ENCODE measurements at regions not wholly inside any gene's neighbourhood (a gene's known extent, or its start where the extent isn't known, plus 50 kb on each side); places are given as distances from the start of the nearest gene placed in this dataset. TPM values are rescaled to one million over a fixed set of nuclear protein-coding genes. Genes with fewer than 3 reads are reported as not detected.
"Not testable (repeated sequence)": the region's sequence is repeated elsewhere in the genome, so short reads cannot be mapped to it uniquely, and the experiment has no call there.

- not testable (repeated sequence) for FAIRE-seq; DNase-seq (ENCODE audit: low spot score in 2 of 2)
Observed at GRCh38 chr4:49573666-49574215, 587.7 kb downstream of the CWH43 start.

GRCh38 chr4:49575250-49575649, 589.2 kb downstream of the CWH43 start:
- not testable (repeated sequence) for FAIRE-seq; DNase-seq (ENCODE audit: low spot score in 2 of 2)

DNA sequence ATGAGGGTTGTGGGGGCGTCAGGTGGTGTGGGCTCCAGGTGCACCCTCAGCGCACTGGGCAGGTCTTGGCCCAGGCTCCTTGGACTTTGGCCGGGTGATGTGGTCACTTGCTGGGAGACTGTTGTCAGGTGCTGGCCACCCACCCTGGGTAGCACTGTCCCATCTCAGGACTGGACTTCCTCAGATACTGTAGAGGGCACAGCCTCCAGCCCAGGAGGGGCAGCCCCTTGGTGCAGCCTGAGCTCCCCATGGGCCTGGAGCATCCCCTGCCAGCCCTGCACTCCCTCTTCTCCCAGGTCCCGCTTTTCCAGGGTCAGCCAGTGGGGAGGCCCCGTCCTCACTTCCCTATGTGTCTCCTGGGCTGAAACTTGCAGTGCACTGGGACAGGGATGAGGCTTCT, 592.3 kb downstream of the CWH43 start:
- FAIRE-seq; DNase-seq (ENCODE audit: low spot score in 2 of 2): not testable (repeated sequence)

DNA sequence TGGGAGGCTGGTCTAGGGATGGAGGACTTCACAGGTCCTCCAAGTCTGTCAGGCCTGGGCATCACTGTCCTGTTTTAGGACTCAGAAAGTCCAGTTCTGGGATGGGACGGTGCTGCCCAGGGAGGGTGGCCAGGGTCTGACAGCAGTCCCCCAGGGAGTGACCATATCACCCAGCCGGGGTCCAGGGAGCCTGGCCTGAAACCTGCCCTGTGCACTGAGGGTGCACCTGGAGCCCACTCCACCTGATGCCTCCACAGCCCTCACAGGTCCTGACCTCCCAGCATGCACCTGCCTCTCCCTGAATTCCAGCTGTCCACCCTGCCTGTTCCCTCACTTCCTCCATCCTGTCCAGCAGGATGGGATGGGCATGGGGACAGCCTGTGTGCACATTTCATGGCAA, 592.8 kb downstream of the CWH43 start:
- not testable (repeated sequence) for DNase-seq (ENCODE audit: low spot score in 2 of 2); FAIRE-seq

DNA sequence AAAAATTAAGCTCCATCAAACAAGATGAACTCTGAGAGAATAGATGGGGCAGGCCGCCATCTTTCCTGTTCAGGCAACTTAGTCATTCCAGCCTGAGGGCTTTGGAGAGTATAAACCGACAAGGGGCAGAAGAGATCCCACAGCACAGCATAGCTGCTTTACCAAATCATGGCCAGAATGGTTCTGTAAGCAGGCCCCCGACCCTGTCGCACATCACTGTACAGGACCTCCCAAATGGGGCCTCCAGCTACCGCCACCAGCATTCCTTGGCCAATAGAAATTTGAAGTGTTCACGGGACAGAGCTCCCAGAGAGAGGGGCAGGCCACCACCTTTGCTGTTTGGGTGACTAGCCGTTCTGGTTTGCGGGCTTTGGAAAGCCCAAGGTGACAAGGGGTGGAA, 594.1 kb downstream of the CWH43 start:
- DNase-seq (ENCODE audit: low spot score in 2 of 2); FAIRE-seq: not testable (repeated sequence)

- not testable (repeated sequence) for DNase-seq (ENCODE audit: low spot score in 2 of 2); FAIRE-seq
Observed at GRCh38 chr4:49588401-49588800, 602.3 kb downstream of the CWH43 start.

DNA sequence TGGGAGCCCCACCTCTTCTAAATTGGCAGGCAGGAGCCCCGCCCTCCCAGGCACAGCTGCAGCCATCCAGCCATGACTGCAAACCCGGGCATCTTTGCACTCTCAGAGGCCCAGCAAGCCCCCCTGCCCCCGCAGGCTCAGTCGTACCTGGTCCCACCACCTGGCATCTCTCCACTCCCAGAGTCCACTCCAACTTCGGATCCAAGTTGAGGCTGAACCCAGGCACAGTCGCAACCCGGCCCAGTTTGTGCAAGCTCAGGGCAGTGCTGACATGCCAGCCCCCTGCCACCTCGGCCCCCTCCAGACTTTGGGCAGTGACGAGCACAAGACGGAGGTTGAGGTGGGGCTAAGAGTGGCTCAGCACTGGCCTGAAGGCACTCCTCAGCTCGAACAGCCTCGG, 632.4 kb downstream of the CWH43 start:
- FAIRE-seq; DNase-seq (ENCODE audit: low spot score in 2 of 2): not testable (repeated sequence)

DNA sequence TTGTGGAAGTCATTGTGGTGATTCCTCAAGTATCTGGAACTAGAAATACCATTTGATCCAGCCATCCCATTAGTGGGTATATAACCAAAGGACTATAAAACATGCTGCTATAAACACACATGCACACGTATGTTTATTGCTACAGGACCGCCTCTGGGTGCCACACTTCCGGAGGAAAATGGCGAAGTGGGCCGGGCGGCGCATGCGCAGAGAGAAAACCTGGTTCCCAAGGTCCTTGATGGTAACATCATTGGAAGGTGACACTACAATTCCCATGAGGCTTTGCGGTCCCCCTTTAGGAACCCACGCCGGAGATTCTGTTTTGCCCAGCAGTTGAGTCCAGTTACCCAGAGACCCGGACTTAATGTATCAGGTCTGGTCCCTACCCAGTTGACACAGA, 640.4 kb downstream of the CWH43 start:
- not testable (repeated sequence) for DNase-seq (ENCODE audit: low spot score in 2 of 2); FAIRE-seq

Small RNAs in the stretch of these regions (small RNA-seq; reads per million reads assigned to genes)
- gene AC119751.2, result not detected
- gene AC119751.6, result not detected
- gene AC119751.7, result not detected
- gene AC119751.8, result not detected

Measured in frontal cortex (tissue), 4 donors.